ENCODE measurements at regions not wholly inside any gene's neighbourhood (a gene's known extent, or its start where the extent isn't known, plus 50 kb on each side); places are given as distances from the start of the nearest gene placed in this dataset.

DNA sequence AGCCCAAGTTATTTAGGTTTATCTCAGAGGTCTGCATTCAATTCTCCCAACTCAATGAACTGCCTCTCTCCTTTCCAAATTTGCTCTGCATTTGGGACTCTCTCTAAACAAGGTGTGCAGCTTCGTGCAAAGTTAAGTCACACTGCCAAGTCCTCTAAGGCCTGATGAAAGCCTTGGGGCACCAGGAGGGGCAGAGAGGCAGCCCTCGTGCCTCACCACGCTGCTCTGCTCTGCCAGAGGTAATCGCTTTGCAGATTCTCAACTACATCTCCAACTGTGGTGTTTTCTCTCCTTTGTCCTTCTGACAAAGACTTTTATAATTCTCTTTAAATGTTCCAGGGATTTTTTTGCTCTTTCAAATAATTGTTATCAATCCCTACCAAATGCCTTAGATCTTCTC lies 283.0 kb downstream of the MEIS1 start:
- no peak for DNase-seq

DNA sequence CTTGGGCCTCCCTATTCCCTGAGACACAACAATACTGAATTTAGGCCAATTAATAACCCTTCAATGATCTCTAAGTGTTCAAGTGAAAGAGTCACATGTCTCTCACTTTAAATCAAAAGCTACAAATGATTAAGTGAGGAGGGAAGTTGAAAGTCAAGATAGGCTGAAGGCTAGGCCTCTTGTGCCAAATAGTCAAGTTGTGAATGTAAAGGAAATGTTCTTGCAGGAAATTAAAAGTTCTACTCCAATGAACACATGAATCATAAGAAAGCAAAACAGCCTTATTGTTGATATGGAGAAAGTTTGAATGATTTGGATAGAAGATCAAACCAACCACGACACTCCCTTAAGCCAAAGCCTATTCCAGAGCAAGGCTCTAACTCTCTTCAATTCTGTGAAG lies 286.9 kb downstream of the MEIS1 start:
- no peak for DNase-seq

DNA sequence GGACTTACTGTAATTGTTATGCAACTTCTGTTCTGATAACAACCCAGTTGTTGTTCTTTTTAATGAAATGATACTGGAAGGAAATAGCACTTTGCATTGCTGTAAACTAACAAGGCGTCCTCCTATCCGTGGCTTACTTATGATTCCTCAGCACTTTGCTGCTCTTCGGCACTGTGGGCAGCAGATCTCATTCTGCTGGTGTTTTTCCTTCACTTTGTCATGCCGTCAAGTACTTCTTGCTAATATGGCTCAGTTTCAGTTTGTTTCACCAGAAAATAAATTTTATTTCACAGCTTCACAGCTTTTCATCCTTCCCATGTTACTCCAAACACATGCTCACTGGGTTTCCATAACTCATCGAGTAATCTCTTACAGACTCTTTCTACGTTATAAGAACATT lies 289.3 kb downstream of the MEIS1 start:
- no peak for DNase-seq

DNA sequence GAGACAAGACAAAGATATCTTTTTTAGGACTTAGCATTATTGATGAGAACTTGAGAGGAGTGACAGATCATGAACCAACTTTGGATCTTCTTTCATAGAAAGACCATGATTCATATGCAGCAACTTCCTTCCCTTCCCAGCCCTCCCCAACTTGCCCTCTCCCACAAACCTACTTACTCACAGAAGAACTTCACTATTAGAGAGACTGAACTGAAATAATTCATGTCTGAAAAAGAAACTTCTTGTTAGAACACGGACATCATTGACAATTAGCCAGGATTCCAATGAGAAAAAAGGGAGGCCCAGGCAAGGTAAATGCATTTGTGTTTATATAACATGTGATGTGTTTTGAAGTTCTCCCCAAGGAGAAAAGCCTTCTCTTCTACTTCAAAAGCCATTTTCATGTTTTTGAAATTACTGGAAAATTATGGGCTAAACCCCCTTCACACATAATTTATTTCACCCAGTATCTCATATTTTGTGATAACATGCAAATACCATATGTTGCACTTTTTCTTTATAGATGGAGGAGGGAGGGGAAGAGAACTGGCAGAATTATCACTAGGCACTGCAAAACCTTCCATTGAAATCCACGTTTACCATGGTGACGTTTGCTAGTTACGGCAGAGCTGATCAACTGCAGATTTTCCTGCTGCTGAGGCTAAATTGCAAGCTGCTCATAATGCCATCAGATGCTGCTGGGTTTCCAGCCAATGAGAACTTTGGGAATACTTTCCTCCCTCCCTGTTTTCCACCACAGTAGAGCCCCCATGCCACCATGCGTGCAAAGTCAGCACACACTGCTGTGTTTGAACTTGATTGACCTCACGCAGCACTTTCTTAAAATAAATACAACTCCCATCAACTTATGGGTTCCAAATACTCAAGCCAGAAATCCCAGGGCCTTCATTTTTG lies 294.7 kb downstream of the MEIS1 start:
- DNase-seq = no peak

DNA sequence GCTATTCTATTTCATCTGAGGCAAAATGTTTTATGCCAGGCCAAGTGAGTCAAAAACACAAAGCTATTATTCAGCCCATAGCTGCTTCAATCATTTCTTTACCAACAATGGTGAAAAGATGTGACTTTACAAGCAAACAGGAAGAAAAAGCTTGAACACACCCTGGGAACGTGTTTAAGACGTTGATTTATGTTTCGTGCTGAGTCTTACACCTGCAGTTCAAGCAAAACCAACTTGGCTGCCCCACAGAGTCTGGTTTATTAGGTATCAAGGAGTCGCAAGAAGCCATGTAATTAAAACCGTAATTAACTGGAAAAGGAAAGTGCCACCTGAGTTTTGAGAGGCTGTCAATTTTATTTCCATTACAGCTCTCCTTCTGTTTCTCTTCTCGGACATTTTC lies 295.5 kb downstream of the MEIS1 start:
- DNase-seq = no peak

DNA sequence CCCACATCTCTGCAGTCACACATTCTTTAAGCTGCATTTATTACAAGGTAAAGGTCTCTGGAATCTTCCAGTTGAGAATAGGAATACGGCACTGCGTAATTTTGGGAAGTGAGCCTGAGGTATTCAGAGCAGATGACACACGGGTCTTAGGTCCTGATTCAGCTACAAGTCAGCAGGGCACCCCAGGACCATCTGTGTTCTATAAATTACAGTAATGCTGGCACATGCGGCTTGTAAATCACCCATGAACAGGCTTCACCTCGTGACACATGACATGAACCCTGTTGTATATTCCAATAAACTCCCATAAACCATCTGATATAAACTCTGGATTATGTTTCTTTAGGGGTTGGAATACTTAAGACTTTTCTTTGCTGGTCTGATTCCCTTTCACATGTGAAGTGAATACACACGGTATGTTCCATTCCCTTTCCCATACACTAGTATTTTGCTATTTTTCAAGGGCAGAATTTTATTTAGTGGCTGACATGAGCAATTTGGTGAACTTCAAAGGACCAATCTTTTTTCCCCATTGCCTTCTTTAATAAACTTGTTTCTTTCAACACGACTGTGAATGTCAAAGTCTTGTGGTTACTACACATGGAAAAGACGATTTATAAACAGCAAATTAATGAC lies 298.6 kb downstream of the MEIS1 start:
- DNase-seq = no peak

DNA sequence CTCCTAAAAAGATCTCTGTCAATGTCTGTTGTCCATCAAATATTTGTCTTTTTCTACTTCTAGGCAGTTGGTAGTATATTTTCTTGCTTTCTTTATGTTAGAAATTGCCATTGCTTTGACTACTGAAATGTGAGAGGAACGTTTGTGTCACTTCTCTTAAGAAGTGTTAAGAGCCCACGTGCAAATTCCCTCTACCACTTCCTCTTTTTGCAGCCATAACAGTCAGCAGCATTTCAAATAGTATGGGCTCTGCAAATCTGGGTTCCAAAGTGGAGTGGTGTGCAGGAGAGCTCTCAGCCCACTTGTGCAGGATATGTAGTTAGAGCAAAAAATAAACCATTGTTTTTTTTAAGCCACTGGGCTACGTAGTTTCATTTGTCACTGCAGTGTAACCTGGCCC lies 314.0 kb downstream of the MEIS1 start:
- no peak for DNase-seq

DNA sequence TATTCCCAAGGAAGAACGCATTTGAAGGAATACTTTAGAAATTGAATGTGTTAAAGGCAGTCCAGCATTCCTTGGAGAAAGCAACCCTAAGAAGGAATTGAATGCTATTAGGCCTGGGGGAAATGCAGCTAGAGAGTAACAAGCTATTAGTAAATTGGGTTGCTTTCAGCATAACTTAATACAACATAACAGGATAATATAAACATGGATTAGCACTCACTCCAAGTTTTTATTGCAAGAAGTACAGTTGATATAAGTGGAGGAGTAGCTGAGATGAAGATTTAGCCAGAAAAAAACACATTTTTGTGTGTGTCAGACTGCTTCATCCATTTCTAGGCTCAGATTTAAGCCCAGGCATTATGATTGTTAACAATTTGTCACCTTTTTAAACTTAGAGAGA lies 314.6 kb downstream of the MEIS1 start:
- DNase-seq = no peak

DNA sequence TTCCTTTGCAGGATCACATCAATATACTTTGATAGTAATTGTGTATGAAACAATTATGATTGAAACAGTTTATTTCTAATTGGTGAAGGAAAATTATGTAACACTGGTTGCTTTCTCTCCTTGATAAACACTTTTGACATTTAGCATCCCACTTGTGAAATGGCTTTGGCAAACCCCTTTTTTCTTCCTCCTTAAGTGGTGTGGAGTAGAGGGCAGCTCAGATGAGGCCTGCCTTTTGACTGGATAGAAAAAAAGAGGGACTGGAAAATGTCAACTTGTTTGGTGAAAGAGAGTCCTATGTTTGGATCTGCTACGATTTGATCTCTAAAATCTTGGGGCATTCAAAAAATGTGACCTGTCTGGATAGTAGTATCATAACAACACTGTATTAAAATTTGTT lies 318.3 kb downstream of the MEIS1 start:
- no peak for DNase-seq

DNA sequence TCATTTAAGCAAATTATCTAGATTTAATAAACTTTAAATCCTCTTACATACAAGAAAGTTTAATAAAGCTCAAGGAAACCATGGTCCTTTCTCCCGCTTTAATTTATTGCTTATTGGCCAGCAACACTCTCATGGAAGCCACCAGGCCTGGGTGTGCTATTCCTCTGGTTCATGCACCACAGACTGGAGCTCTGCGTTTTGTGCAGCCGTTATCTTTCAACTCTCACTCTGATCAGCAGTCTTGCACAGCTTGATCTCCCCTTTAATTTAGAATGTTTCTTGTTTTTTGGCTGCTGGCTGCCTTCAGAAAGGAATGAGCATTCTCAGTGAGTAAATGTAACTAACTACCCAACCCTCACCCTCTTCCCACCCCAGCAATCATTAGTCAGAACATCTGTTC lies 318.7 kb downstream of the MEIS1 start:
- DNase-seq = no peak

DNA sequence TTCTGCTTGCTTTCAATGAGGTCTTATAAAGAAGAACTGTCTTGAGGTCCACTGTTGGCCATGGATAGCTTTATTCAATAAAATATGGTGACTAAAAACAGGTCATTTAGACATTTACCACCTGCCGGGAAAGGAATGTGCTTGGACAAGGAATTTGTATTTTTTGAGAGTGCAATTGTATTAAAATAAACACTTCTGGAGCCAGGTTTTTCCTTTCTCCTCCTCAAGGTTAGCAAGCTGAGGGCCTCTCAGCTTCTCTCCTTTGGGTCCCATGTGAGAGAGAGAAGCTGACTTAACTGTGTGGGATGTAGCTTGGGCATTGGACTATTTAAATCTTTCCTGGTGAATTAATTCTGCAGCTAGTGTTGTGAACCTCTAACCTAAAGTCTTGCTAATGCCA lies 321.0 kb downstream of the MEIS1 start:
- DNase-seq = no peak

DNA sequence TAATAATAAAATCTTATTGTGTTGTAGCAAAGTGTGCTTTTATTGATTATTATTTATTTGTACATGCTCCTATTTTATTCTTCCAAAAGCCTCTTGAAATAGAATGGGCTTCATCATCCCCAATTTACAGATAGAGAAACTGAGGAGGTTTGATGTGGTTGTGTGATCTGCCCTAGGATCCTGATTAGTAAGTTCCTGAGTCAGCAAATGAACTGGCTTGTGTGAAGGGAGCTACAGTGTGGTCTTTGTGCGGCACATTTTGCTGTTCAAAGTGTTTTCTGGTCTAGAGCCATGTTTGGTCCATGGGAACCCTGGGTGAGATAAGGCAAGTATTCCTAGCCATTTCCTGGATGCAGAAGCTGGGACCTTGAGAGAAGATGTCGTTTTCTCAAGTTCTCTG lies 326.9 kb downstream of the MEIS1 start:
- DNase-seq = no peak

DNA sequence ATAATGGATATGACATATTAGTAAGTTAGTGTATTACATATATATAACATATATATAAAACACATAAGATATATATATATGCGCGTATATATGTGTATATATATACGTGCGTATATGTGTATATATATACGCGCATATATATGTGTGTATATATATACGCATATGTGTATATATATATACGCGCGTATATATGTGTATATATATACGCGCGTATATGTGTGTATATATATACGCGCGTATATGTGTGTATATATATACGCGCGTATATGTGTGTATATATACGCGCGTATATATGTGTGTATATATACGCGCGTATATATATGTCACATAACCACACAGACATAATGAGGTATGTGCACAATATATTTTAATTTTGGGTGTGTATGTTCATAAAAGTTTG lies 327.8 kb downstream of the MEIS1 start:
- no peak for DNase-seq

DNA sequence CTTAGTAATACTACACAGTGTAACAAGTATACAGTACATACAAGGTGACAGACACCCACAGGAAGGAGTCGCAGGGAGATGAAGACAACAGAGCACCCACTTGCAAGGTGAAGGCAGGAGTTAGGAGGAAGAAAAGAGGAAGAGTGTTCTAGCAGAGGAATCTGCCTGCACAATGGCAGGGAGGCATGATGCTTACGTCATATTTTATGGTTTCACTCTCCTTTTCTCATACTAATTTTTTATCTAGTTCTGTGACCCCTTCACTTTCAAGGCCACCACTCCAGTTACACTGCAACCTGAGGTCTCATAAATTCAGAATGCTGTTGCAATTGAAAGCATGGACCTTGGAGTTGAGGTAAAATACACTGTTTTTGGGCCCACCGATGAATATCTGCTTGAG lies 331.7 kb downstream of the MEIS1 start:
- no peak for DNase-seq

DNA sequence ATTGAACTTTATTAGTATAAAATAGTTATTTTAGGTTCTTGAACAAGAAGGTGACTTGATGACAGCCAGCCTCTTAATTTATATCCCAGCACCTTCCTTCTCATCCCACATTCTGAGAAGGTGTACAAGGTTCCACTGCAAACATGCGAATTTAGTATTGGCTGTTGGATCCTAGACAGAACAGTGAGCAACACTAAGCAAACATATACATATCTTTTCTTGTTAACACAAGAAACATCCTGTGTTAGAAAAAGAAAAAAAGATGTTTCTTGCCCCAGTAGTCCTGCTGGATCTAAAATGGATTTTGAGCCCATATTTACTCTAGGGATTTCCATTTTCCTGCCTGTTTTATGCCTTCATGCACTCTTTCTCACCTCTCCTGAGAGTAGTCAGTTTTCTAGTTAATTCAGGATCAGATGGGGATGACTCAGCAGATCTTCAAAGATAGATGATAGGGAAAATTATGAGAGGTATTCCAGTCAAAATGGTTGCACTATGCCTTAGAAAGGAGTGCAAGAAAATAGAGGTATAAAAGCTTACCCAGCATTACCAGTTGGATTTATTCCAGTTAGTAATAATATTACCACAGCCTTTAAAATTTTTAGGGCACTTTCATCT lies 336.5 kb downstream of the MEIS1 start:
- DNase-seq = no peak

DNA sequence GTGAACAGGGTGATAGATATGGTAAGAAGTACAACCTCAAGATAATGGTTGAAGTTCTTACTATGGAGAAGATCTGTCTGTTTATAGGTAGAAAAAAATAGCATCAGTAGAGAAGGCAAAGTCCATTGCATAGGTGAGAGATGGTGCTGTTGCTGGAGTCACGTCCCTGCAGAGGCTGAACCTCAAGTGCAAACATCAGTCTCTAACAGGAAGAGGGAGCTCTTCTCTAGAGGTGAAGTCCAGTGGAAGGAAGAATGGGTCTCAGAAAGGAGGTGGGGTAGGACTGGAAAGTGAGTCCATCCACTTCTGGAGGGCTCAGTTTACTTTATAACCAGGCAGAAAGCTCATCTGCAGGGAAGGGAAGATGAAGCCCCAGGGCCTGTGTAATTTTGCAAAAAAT lies 337.7 kb downstream of the MEIS1 start:
- DNase-seq = no peak

DNA sequence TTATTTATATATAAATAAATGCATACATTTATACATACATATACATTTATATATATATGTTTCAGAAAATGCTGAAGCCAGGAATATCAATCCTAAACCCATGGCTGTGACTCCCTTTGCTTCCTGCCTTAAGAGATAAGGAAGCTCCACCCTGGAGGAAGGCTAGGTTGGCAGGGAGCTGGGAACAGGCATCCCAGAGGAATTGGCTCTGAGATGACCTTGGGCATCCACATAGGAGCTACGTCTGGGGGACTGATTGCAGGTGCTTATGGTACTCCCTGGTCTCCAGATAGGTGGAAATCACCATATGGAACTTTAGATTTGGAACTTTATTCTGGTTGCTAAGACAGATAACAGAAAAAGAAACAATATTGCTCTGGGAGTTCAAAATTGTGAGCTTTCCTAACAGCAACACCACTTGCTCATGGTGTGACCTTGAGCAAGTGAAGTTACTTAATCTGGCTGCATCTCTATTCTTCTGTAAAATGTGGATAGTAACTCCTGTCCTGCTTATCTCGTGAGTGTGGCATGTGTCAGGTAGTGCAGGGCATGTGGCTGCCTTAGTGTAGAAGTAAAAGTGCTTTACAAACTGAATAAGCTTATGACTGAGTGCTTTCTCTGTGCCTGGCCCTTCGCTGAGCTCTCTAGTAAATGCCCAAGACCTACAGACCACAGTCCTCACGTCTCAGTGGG lies 341.0 kb downstream of the MEIS1 start:
- no peak for DNase-seq

DNA sequence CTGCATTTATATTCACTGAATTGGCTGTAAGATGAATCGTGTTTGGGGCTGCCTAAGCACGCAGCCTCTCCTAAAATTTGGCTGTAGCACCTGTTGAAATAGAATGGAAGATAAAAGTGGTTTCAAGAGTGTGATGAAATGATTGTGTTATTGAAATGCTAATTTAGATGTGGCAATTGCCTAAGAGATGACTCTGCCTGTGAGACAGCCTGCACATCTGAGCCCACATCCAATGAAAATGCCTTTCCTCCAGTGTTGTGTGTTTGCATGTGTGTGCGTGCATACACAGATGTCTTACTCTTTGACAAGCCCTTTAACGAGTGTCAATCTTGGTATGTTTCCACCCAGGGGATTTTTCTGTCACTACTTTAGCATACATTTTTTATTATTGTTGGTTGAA lies 346.9 kb downstream of the MEIS1 start:
- DNase-seq = no peak

DNA sequence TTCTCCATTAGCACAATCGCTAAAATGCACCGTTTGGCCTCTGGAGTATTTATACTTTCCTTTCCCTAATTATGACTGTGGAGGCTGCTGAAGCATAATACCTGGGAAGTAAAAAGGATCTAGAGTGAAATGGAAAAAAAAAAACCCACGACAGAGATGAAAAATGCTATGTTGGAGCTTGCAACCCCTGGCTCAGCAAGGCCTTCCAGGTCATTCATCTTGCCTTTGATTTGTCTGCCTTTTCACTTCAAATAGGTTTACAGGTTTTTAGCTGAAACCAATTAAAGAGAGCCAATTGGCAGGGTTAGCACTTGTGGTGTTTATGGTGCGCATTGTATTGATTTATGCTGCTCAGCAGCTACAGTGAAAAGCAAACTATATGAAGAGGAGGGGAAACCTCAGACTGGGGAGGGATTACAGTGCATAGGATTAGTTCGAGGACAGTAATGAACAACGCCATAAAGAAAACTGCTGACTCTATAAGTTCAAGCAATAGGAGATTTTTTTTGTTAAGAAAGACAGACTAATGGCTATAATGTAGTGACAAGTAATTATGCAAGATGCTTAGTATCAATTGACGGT lies 347.9 kb downstream of the MEIS1 start:
- no peak for DNase-seq

DNA sequence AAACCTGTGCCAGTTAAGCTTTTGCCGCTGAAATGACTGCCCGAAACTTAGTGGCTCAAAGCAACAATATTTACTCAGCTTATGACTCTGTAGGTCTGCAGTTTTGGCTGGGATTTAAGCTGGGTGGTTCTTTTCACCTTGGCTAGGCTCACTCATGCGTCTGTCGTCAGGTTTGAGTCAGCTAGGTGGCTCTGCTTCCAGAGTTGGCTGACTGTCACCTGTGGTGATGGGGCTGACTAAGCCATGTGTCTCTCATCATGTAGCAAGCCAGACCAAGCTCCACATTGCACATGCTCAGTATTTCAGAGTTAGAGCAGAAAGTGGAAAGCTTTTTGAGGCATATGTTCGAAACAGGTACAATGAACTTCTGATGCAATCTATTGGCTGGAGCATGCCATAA lies 354.8 kb downstream of the MEIS1 start:
- no peak for DNase-seq

DNA sequence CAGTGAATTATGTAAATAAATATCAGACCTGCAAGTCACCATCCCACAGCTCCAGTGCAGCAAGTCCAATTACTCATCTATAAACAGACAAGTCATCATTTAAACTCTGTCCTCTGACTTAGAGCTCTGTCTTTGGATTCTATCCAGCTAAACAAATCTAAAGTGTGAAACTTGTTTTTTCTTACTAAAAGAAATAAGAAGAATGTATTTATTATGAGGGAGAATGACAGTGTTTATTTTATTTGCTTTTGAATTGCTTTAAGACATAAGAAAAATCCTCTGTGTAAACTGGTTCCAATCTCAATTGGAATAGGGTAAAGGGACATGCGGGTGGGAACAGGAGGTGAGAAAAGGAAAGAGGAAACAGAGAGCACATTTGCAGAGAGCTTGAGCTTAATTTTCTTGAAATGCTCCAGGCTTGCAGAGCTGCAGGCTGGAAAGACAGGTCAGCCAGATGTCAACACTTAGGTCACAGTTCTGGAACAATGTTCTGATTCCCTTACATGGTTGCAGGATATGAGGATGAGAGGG lies 355.8 kb downstream of the MEIS1 start:
- peak; percentile 79 for DNase-seq

DNA sequence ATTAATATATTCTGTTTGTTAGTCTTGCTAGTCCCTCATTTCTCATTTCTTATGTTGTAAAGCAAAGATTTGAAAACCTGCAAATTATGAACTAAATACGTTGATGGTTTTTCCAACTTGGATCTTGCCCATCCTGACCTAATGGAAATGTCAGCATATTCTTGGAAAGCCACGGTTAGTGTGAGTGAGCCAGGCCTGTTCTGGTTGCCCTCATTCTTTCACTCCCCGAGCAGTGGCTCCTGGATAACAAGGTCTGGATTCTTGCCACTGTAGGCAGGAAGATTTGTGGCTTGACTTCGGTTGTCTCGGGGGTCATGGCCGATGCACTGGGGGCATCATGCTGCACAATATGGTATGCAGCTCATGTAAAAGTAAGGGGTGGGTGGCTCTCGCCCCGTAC lies 359.1 kb downstream of the MEIS1 start:
- peak; percentile 71 for DNase-seq

Data from muscle of arm (tissue), 1 donor.